RCC 7860 (cell line): ENCODE measurements at regions not wholly inside any gene's neighbourhood (a gene's known extent, or its start where the extent isn't known, plus 50 kb on each side); places are given as distances from the start of the nearest gene placed in this dataset.
A peak's percentile ranks its signal among the peaks of the same experiment; 100 is the strongest.
"Not testable (repeated sequence)": the region's sequence is repeated elsewhere in the genome, so short reads cannot be mapped to it uniquely, and the experiment has no call there.

ENCODE experiments used
- DNase-seq: peaks from one replicate; pipeline ENCODE4 v3.0.0-alpha.2; 2015; ENCODE audit warnings: low spot score
- FAIRE-seq: peaks from 2 replicates; lab custom pipeline; 2012; peaks lifted over from hg19 to GRCh38; lab: Jason Lieb, UNC

DNA sequence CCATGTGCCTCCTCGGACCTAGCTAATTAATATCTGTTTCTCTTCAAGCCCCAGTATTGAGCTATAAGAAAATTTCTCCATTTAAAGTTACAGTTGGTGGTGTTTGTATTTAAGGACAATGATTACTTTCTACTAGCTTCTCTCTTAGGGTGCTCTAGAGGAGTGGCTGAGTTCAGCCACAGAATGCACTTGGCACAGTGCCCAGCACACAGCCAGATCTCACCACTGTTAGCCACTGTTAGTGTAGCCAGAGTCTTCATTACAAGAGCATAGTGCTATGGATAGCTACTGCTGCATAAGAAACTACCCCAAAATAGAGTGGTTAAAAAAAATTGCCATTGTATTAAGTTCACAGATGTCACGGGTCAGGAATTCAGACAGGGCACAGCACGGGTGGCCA is 421.3 kb downstream of the BCOR start:
- FAIRE-seq: no peak
- no peak for DNase-seq

- FAIRE-seq (no peak), DNase-seq (no peak)
Measured at GRCh38 chrX:39677585-39677977, 420.2 kb downstream of the BCOR start.

DNA sequence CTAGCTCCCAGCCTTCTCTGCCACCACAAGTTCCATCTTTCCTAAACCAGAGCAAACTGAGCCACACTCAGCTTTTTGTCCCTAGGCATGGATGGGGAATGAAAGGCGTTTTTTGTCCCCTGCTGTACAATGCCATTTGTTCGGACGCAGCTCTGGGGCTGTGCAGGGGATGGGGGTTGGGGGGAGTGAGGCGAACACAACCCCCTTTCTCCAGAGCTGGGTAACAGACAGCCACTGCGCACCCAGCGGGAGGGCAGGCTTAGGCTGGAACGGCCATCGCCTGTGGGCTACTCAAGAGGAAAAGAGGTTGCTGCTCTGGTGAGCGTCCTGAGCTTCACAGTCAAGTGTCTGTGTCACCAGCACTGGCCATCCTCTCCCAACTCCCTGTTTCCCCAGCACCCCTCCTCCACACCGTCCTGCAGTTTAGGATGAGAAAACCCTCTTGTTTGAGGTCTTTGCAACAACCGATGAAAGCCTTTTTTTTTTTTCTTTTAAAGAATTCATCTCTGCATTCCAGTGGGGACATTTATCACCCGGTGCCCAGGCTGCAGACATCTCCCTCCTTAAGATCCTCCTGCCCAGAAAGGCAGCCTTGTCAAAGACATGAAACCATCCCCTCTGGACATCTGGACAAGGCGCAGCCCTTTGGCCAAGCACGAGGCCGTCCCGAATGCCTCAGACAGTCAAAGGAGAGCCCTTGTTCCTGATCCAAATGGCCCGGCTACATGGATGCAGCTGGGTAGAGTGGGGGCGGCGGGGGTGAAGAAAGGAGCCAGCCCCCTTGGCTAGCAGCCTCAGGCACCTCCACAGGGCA is 419.6 kb downstream of the BCOR start:
- DNase-seq: no peak
- FAIRE-seq: no peak

- FAIRE-seq: no peak
Measured at GRCh38 chrX:39678914-39679313, 418.8 kb downstream of the BCOR start.

GRCh38 chrX:39679497-39680157 is 418.1 kb downstream of the BCOR start:
- DNase-seq: no peak
- no peak for FAIRE-seq

More at GRCh38 chrX:39678914-39679313, 418.8 kb downstream of the BCOR start:
- no peak for DNase-seq

- no peak for DNase-seq
- FAIRE-seq: no peak
Measured at GRCh38 chrX:39681885-39682284, 415.9 kb downstream of the BCOR start.

- no peak for FAIRE-seq
- no peak for DNase-seq
Measured at GRCh38 chrX:39682778-39683177, 415.0 kb downstream of the BCOR start.

DNA sequence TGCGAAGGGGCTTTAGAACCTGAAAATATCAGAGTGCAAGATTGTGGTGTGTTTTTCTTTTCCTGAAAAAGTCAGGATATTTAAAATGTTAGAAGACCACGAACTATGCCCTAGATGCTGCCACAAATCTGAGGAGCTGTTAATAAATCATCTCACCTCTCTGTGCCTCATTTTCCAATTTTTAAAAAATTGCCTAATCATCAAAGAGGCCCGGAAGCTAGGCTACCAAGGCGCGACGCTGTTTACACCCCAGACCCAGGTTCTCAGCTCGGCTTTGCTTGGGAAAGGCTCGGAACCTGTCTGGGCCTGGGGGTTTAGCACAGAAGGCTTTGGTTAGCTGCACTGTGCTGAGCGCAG is 409.6 kb downstream of the BCOR start:
- FAIRE-seq: no peak
- no peak for DNase-seq

GRCh38 chrX:39688576-39689375 is 409.0 kb downstream of the BCOR start:
- FAIRE-seq (no peak), DNase-seq (no peak)

GRCh38 chrX:39689376-39690104 is 408.2 kb downstream of the BCOR start:
- no peak for DNase-seq
- FAIRE-seq: no peak

DNA sequence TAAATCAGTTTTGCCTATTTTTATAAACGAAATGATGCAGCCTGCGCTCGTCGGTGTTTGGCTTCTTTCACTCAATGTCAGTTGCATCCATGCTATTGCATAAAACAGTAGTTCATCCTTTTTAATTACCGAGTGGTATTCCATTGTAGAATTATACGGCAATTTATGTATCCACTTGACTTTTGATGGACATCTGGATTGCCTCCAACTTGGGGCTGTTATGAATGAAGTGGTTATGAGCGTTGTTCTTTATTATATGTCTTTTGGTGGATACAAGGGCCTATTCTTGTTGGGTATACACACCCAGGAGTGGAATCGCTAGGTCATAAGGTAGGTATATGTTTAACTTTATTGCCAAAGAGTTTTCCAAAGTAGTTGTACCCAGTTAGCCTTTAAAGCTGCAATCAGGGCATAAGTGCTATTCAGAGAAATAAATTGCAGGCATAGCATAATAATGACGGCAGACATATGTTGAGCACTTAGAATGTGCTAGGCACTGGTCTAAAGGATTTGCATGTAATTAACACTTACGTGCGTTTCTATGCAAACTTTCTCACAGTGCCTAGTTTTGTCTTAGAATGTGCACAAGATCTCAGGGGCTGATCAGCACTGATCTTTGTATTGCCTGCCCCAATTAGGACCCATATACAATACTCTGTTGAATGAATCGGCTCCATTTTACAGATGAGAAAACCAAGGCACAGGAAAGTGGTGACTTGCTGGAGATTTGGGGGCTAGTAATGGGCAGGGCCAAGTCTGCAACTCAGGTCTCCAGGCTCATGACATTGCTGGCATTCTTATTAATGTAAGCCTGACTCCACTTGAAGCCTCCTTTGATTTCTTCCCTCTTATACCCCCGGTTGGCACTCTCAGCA is 407.0 kb downstream of the BCOR start:
- FAIRE-seq (no peak), DNase-seq (no peak)

DNA sequence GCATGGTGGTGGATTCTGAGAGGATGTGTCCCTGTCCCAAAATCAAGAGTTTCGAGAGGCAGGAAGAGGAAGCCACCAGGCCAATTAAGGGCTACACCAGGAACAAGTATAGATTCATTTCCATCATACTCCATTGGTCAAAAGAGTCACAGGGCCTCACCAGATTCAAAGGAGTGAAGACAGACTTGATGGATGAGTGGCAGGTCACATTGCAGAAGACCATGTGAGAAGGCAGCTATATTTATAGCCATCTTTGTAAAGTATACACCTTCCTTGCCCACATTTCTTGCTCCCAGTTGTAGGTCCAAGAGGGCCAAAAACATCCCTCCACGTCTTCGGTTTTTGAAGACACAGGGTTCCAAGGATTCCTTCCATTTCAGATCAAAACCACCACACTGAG is 406.0 kb downstream of the BCOR start:
- FAIRE-seq (no peak), DNase-seq (no peak)

- no peak for DNase-seq
- no peak for FAIRE-seq
Measured at GRCh38 chrX:39692796-39693195, 405.0 kb downstream of the BCOR start.

GRCh38 chrX:39693298-39693697 is 404.5 kb downstream of the BCOR start:
- DNase-seq (no peak), FAIRE-seq (no peak)

GRCh38 chrX:39702636-39703035 is 395.1 kb downstream of the BCOR start:
- DNase-seq, FAIRE-seq: not testable (repeated sequence)

DNA sequence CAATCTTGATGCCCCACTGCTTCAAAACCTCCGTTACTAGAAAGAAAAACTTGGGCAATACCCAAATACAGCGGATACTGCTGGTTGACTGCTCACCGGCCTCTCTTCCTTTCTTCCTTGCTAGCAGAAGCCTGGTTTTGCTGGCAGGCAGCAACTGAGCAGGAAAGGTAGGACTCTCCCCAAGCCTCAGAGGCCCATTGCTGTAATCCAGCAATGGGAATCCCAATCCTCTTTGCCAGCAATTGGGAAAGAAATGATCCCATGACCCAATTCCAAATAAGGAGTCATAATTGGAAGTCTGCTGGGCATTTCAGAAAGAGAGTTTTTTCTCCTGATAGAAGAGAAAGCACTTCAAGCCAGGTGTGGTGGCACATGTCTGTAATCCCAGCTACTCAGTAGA is 394.5 kb downstream of the BCOR start:
- FAIRE-seq (no peak), DNase-seq (no peak)

GRCh38 chrX:39704590-39704989 is 393.2 kb downstream of the BCOR start:
- FAIRE-seq (no peak), DNase-seq (no peak)

DNA sequence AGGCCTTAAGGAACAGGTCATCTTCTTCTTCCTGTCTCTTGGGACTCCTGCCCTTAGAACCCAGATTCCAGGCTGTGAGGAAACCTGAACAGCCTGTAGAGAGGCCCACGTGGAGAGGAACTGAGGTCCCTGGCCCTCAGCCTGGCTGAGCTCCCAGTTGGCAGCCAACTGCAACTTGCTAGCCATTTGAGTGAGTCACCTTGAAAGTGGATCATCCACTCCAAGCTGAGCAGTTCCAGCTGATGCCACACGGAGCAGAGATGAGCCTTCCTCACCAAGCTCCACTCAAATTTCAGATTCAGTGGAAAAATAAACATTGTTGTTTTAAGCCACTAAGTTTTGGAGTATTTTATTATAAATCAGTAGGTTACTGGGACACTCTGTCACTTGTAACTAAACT is 392.5 kb downstream of the BCOR start:
- DNase-seq (peak; percentile 61), FAIRE-seq (peak; percentile 92)

GRCh38 chrX:39709364-39709763 is 388.4 kb downstream of the BCOR start:
- no peak for FAIRE-seq
- DNase-seq: no peak

DNA sequence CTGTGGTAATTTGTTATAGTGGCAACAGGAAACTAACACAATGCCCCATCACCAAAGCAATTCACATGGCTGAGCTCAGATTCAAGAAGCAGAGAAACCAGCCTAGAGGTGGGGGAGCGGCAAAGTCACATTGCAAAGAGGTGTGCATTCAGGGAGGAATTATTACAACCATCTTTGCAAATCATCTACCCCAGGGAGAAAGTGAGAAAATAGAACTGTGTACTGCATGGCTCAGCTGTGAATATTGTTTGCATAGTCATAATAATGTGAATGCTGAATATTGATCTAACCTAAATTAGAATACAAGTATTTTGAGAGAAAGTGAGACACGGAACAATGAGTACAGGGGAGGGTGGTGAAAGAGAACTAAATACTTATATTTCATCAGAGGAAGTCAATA is 387.9 kb downstream of the BCOR start:
- FAIRE-seq (no peak), DNase-seq (no peak)
